GM12865 (cell line): ENCODE measurements at regions not wholly inside any gene's neighbourhood (a gene's known extent, or its start where the extent isn't known, plus 50 kb on each side); places are given as distances from the start of the nearest gene placed in this dataset.

Experiments
- DNase-seq: peaks from one replicate; pipeline ENCODE4 v3.0.0; 2010; ENCODE audit warnings: low read depth
- H3K4me3 ChIP-seq: 2 replicates; pipeline ENCODE4 v1.5.1; 2011; ENCODE audit warnings: mild to moderate bottlenecking, low read depth, low read length, control low read depth
- CTCF ChIP-seq: IDR thresholded peaks from 2 replicates; pipeline ENCODE4 v1.5.1; 2011; ENCODE audit warnings: low read length, control low read depth, low read depth, inconsistent platforms; ENCODE audit not compliant: insufficient read depth; ENCODE audit errors: missing control alignments

- no peak overlapping the region for H3K4me3 ChIP-seq
- no peak for TF ChIP-seq CTCF
- no peak for DNase-seq
These were observed 224.8 kb upstream of the CDH4 start for GRCh38 chr20:61027218-61027617.

- DNase-seq: no peak
- TF ChIP-seq CTCF: no peak
- no peak overlapping the region for H3K4me3 ChIP-seq
These were observed 221.9 kb upstream of the CDH4 start for GRCh38 chr20:61030130-61030529.

- no peak for DNase-seq
- no peak for TF ChIP-seq CTCF
- H3K4me3 ChIP-seq: no peak overlapping the region
These were observed 220.8 kb upstream of the CDH4 start for GRCh38 chr20:61031101-61031830.

- no peak for TF ChIP-seq CTCF
- no peak for DNase-seq
- no peak overlapping the region for H3K4me3 ChIP-seq
These were observed 214.6 kb upstream of the CDH4 start for GRCh38 chr20:61037498-61037897.

GRCh38 chr20:61041481-61041880, 210.6 kb upstream of the CDH4 start:
- DNase-seq: no peak
- H3K4me3 ChIP-seq: no peak overlapping the region
- no peak for TF ChIP-seq CTCF

- DNase-seq: no peak
- H3K4me3 ChIP-seq: no peak overlapping the region
- TF ChIP-seq CTCF: no peak
These were observed 209.3 kb upstream of the CDH4 start for GRCh38 chr20:61042506-61043385.
